ENCODE measurements at regions not wholly inside any gene's neighbourhood (a gene's known extent, or its start where the extent isn't known, plus 50 kb on each side); places are given as distances from the start of the nearest gene placed in this dataset.

- TF ChIP-seq CTCF (IDR thresholded peaks at IDR 0.05 in 2 of 3, conservative IDR thresholded peaks at IDR 0.05 in 1 of 3; ENCODE audit: borderline replicate concordance in 1 of 3, insufficient read depth in 1 of 3, low read depth in 2 of 3, low read length in 2 of 3) (no peak), REST (IDR thresholded peaks at IDR 0.05; ENCODE audit: low read depth) (no peak), EZH2 (IDR thresholded peaks at IDR 0.05) (no peak), TCF7L2 (IDR thresholded peaks at IDR 0.05; ENCODE audit: borderline replicate concordance, extremely low read depth, insufficient read depth, insufficient read length) (no peak), RAD21 (IDR thresholded peaks at IDR 0.05; ENCODE audit: low read depth) (no peak), EZH2phosphoT487 (IDR thresholded peaks at IDR 0.05; ENCODE audit: borderline replicate concordance) (no peak), POLR2A (IDR thresholded peaks at IDR 0.05; ENCODE audit: borderline replicate concordance, extremely low read depth, insufficient read depth, insufficient read length) (no peak), ZNF274 (IDR thresholded peaks at IDR 0.05; ENCODE audit: low read depth, low read length) (no peak), ATF3 (IDR thresholded peaks at IDR 0.05) (no peak), ZBTB33 (IDR thresholded peaks at IDR 0.05; ENCODE audit: extremely low read depth, insufficient replicate concordance, low read length) (no peak), CEBPB (IDR thresholded peaks at IDR 0.05; ENCODE audit: low read depth) (no peak), YY1 (IDR thresholded peaks at IDR 0.05; ENCODE audit: extremely low read depth, insufficient replicate concordance, low read depth, low read length) (no peak)
These were observed 209.9 kb upstream of the SEMA6D start for GRCh38 chr15:47507221-47507985.

Measured in HCT116 (cell line).